ENCODE measurements at regions not wholly inside any gene's neighbourhood (a gene's known extent, or its start where the extent isn't known, plus 50 kb on each side); places are given as distances from the start of the nearest gene placed in this dataset.

DNA sequence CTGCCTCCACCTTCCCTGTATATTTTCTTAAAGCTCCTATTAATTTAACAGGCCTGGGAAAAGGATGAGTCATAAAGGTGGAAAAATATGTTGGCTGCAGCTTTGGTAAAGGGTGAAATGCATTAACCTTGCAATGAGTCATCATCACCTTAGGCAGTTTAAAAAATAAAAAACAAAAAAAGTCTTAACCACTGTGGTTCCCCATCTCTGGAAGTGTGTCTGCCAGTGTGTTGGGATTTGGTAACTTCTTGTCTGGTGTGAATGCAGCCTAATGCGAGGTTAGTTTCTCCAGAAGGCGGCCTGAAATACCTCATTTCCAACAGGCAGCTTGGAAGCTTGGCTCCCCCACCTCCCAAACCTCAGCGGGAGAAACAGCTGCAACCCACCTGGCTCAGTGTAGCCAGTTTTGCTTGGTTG is 265.3 kb upstream of the GAS1 start:
- TF ChIP-seq, protein P1, sequence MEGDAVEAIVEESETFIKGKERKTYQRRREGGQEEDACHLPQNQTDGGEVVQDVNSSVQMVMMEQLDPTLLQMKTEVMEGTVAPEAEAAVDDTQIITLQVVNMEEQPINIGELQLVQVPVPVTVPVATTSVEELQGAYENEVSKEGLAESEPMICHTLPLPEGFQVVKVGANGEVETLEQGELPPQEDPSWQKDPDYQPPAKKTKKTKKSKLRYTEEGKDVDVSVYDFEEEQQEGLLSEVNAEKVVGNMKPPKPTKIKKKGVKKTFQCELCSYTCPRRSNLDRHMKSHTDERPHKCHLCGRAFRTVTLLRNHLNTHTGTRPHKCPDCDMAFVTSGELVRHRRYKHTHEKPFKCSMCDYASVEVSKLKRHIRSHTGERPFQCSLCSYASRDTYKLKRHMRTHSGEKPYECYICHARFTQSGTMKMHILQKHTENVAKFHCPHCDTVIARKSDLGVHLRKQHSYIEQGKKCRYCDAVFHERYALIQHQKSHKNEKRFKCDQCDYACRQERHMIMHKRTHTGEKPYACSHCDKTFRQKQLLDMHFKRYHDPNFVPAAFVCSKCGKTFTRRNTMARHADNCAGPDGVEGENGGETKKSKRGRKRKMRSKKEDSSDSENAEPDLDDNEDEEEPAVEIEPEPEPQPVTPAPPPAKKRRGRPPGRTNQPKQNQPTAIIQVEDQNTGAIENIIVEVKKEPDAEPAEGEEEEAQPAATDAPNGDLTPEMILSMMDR (optimal IDR thresholded peaks at IDR 0.05 in 1 of 3, IDR thresholded peaks at IDR 0.05 in 1 of 3, conservative IDR thresholded peaks at IDR 0.05 in 1 of 3; ENCODE audit: extremely low read depth in 1 of 3, insufficient read depth in 2 of 3, low read length in 3 of 3): no peak
- no peak for TF ChIP-seq EZH2 (IDR thresholded peaks at IDR 0.05; ENCODE audit: low read length)
